HFFc6 (cell line): ENCODE measurements at regions not wholly inside any gene's neighbourhood (a gene's known extent, or its start where the extent isn't known, plus 50 kb on each side); places are given as distances from the start of the nearest gene placed in this dataset.

Source experiments
- DNase-seq: peaks from one replicate; pipeline ENCODE4 v3.0.0-alpha.2; 2018
- H3K27ac Mint-ChIP-seq: 2 replicates; pipeline ENCODE4 v1.8.0; 2020; ENCODE audit warnings: mild to moderate bottlenecking, mixed read lengths
- H3K27me3 Mint-ChIP-seq: 2 replicates; pipeline ENCODE4 v1.8.0; 2021; ENCODE audit warnings: mild to moderate bottlenecking, moderate library complexity, mixed read lengths; ENCODE audit not compliant: insufficient read depth
- H3K36me3 Mint-ChIP-seq: 2 replicates; pipeline ENCODE4 v1.8.0; 2021; ENCODE audit warnings: low read depth, mixed read lengths
- H3K4me1 Mint-ChIP-seq: 2 replicates; pipeline ENCODE4 v1.8.0; 2020; ENCODE audit warnings: low read depth, mixed read lengths
- H3K4me3 Mint-ChIP-seq: 2 replicates; pipeline ENCODE4 v1.8.0; 2020; ENCODE audit warnings: mild to moderate bottlenecking, moderate library complexity, mixed read lengths
- H3K9me3 Mint-ChIP-seq: 2 replicates; pipeline ENCODE4 v1.8.0; 2020; ENCODE audit warnings: mild to moderate bottlenecking, mixed read lengths
- TF ChIP-seq, protein P1 (sequence below): fragments of 200-600 bp; sonication (generic); IDR thresholded peaks from 2 replicates; pipeline ENCODE4 v1.5.0; 2021; ENCODE audit warnings: antibody characterized with exemption, mild to moderate bottlenecking

- Mint-ChIP-seq H3K4me3 (no peak overlapping the region), H3K4me1 (no peaks in the 10 kb centered on the region), H3K27me3 (no peaks in the 10 kb centered on the region), H3K27ac (no peak overlapping the region), H3K36me3 (no peaks in the 10 kb centered on the region), H3K9me3 (peaks cover 9% of the 10 kb centered on the region; the same call in 1 of the 2 replicates)
- TF ChIP-seq, protein P1, sequence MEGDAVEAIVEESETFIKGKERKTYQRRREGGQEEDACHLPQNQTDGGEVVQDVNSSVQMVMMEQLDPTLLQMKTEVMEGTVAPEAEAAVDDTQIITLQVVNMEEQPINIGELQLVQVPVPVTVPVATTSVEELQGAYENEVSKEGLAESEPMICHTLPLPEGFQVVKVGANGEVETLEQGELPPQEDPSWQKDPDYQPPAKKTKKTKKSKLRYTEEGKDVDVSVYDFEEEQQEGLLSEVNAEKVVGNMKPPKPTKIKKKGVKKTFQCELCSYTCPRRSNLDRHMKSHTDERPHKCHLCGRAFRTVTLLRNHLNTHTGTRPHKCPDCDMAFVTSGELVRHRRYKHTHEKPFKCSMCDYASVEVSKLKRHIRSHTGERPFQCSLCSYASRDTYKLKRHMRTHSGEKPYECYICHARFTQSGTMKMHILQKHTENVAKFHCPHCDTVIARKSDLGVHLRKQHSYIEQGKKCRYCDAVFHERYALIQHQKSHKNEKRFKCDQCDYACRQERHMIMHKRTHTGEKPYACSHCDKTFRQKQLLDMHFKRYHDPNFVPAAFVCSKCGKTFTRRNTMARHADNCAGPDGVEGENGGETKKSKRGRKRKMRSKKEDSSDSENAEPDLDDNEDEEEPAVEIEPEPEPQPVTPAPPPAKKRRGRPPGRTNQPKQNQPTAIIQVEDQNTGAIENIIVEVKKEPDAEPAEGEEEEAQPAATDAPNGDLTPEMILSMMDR, result no peak
- no peak for DNase-seq
These were observed 124.3 kb downstream of the GPAM start for GRCh38 chr10:112059220-112059619.

- Mint-ChIP-seq H3K36me3 (no peaks in the 10 kb centered on the region), H3K4me3 (no peak overlapping the region), H3K4me1 (no peaks in the 10 kb centered on the region), H3K27me3 (no peaks in the 10 kb centered on the region), H3K27ac (no peak overlapping the region), H3K9me3 (peaks cover 12% of the 10 kb centered on the region)
- TF ChIP-seq, protein P1, result no peak
- DNase-seq, result no peak
These were observed 111.9 kb downstream of the GPAM start for GRCh38 chr10:112071596-112072133.

GRCh38 chr10:112078003-112078402, 105.6 kb downstream of the GPAM start:
- Mint-ChIP-seq H3K4me1 (no peaks in the 10 kb centered on the region), H3K27ac (no peak overlapping the region), H3K27me3 (peaks cover 2% of the 10 kb centered on the region; the same call in 1 of the 2 replicates), H3K36me3 (no peaks in the 10 kb centered on the region), H3K9me3 (peaks cover 7% of the 10 kb centered on the region; the same call in 1 of the 2 replicates), H3K4me3 (no peak overlapping the region)
- TF ChIP-seq, protein P1, result no peak
- DNase-seq, result no peak

DNA sequence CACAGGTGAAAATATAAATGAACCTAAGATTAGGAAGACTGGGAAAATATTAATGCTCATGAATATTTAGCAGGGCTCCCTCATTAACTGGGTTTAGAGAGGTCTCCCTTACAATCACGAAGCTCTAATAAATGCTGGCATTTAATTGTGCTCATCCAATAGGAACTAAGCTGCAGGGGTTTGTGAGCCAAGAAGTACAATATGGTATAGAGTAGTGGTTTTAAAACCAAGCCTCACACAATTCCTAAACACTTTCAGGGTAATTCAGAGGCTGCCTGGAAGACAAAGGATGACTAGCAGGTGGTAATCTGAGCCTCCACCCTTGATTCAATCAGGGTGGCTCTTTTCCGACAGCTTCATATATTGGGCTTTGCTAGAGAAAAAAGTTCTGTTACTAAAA, 103.3 kb downstream of the GPAM start:
- DNase-seq, result no peak
- H3K27ac Mint-ChIP-seq, result no peak overlapping the region

GRCh38 chr10:112082120-112082519, 101.4 kb downstream of the GPAM start:
- H3K27me3 Mint-ChIP-seq, result peaks cover 3% of the 10 kb centered on the region; the same call in 1 of the 2 replicates
- TF ChIP-seq, protein P1, result no peak
- no peaks in the 10 kb centered on the region for H3K4me1 Mint-ChIP-seq
- H3K9me3 Mint-ChIP-seq, result peaks cover 10% of the 10 kb centered on the region; the same call in 1 of the 2 replicates
- H3K27ac Mint-ChIP-seq, result no peak overlapping the region
- no peaks in the 10 kb centered on the region for H3K36me3 Mint-ChIP-seq
- DNase-seq, result no peak
- H3K4me3 Mint-ChIP-seq, result no peak overlapping the region

More for the DNA sequence above, 103.3 kb downstream of the GPAM start:
- no peaks in the 10 kb centered on the region for H3K36me3 Mint-ChIP-seq
- TF ChIP-seq, protein P1, result no peak
- H3K4me3 Mint-ChIP-seq, result no peak overlapping the region
- no peaks in the 10 kb centered on the region for H3K4me1 Mint-ChIP-seq
- H3K9me3 Mint-ChIP-seq, result peaks cover 10% of the 10 kb centered on the region; the same call in 1 of the 2 replicates
- peaks cover 2% of the 10 kb centered on the region; the same call in 1 of the 2 replicates for H3K27me3 Mint-ChIP-seq
